ENCODE measurements at regions not wholly inside any gene's neighbourhood (a gene's known extent, or its start where the extent isn't known, plus 50 kb on each side); places are given as distances from the start of the nearest gene placed in this dataset.

- no peak overlapping the region for H3K4me3 ChIP-seq (ENCODE audit: low read depth, low read length)
- no peak for DNase-seq (ENCODE audit: low read depth)
- TF ChIP-seq, protein P1, sequence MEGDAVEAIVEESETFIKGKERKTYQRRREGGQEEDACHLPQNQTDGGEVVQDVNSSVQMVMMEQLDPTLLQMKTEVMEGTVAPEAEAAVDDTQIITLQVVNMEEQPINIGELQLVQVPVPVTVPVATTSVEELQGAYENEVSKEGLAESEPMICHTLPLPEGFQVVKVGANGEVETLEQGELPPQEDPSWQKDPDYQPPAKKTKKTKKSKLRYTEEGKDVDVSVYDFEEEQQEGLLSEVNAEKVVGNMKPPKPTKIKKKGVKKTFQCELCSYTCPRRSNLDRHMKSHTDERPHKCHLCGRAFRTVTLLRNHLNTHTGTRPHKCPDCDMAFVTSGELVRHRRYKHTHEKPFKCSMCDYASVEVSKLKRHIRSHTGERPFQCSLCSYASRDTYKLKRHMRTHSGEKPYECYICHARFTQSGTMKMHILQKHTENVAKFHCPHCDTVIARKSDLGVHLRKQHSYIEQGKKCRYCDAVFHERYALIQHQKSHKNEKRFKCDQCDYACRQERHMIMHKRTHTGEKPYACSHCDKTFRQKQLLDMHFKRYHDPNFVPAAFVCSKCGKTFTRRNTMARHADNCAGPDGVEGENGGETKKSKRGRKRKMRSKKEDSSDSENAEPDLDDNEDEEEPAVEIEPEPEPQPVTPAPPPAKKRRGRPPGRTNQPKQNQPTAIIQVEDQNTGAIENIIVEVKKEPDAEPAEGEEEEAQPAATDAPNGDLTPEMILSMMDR (IDR thresholded peaks at IDR 0.05; ENCODE audit: insufficient read depth, low read length): no peak
Measured at GRCh38 chr12:125210104-125210755, 145.0 kb downstream of the AACS start.

- TF ChIP-seq, protein P1 (IDR thresholded peaks at IDR 0.05; ENCODE audit: insufficient read depth, low read length): no peak
- DNase-seq (ENCODE audit: low read depth): no peak
- H3K4me3 ChIP-seq (ENCODE audit: low read depth, low read length): no peak overlapping the region
Measured at GRCh38 chr12:125211464-125211863, 146.2 kb downstream of the AACS start.

DNA sequence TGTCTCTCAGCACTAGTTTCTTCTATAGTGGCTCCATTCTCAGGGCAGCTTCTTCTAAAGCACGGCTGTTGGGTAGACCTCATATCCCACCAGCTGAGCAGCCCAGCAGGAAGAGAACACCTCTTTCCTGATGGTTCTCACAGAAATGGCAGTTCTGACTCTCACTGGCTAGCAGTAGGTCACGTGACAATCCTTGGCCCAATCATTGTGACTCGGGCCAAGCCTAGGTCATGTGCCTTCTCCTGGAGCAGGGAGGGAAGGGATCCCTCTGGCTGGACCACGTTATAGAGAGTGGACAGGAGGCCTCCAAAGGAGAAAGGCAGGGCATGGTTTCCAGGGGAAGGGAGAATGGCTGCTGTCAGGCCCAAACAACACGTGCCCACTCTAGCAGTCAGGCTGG is 149.1 kb downstream of the AACS start:
- DNase-seq (ENCODE audit: low read depth): no peak
- no peak overlapping the region for H3K4me3 ChIP-seq (ENCODE audit: low read depth, low read length)
- TF ChIP-seq, protein P1 (IDR thresholded peaks at IDR 0.05; ENCODE audit: insufficient read depth, low read length): no peak

GRCh38 chr12:125216756-125217155 is 151.5 kb downstream of the AACS start:
- TF ChIP-seq, protein P1 (IDR thresholded peaks at IDR 0.05; ENCODE audit: insufficient read depth, low read length): no peak
- no peak overlapping the region for H3K4me3 ChIP-seq (ENCODE audit: low read depth, low read length)
- no peak for DNase-seq (ENCODE audit: low read depth)

- no peak for DNase-seq (ENCODE audit: low read depth)
- TF ChIP-seq, protein P1 (IDR thresholded peaks at IDR 0.05; ENCODE audit: insufficient read depth, low read length): no peak
- H3K4me3 ChIP-seq (ENCODE audit: low read depth, low read length): no peak overlapping the region
Measured at GRCh38 chr12:125217308-125217707, 152.1 kb downstream of the AACS start.

DNA sequence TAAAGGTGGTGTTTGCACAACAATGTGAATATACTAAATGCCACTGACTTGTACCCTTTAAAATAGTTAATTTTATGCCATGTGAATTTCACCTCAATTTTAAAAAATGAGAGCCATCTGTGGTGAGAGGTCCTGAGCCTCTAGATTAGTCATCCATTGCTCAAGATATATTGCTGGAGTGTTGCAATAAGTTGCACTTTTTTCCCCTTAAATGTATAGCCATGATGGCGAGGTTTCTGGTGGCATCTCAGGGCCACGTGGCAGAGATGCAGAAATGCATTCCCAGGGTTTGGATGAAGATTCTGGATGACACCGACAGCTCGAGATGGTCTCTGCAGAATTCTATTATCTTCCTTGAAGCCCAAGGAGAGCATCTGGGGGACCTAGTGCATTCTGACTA is 153.7 kb downstream of the AACS start:
- peak; percentile 16 for DNase-seq (ENCODE audit: low read depth)
- TF ChIP-seq, protein P1 (IDR thresholded peaks at IDR 0.05; ENCODE audit: insufficient read depth, low read length): no peak
- no peak overlapping the region for H3K4me3 ChIP-seq (ENCODE audit: low read depth, low read length)

Data from fibroblast of the aortic adventitia (primary cell).